ENCODE measurements at regions not wholly inside any gene's neighbourhood (a gene's known extent, or its start where the extent isn't known, plus 50 kb on each side); places are given as distances from the start of the nearest gene placed in this dataset.

GRCh38 chr2:238747557-238747956 lies 100.3 kb upstream of the TWIST2 start:
- no peak overlapping the region for H3K4me3 ChIP-seq (ENCODE audit: low read length)
- no peaks in the 10 kb centered on the region for H3K9me3 ChIP-seq (ENCODE audit: control insufficient read depth, low read depth, low read length)
- no peak overlapping the region for H3K9ac ChIP-seq (ENCODE audit: low read length)
- H3K4me1 ChIP-seq (ENCODE audit: control insufficient read depth, low read depth, low read length) = no peaks in the 10 kb centered on the region
- H3K27ac ChIP-seq (ENCODE audit: low read length) = no peak overlapping the region
- H3K36me3 ChIP-seq (ENCODE audit: control insufficient read depth, low read depth, low read length) = no peaks in the 10 kb centered on the region
- H3K27me3 ChIP-seq (ENCODE audit: control insufficient read depth, insufficient read depth, low read length) = no peaks in the 10 kb centered on the region

- H3K27me3 ChIP-seq (ENCODE audit: control insufficient read depth, insufficient read depth, low read length) = no peaks in the 10 kb centered on the region
- H3K4me3 ChIP-seq (ENCODE audit: low read length) = no peak overlapping the region
- H3K36me3 ChIP-seq (ENCODE audit: control insufficient read depth, low read depth, low read length) = no peaks in the 10 kb centered on the region
- H3K9ac ChIP-seq (ENCODE audit: low read length) = no peak overlapping the region
- no peaks in the 10 kb centered on the region for H3K4me1 ChIP-seq (ENCODE audit: control insufficient read depth, low read depth, low read length)
- no peaks in the 10 kb centered on the region for H3K9me3 ChIP-seq (ENCODE audit: control insufficient read depth, low read depth, low read length)
- no peak overlapping the region for H3K27ac ChIP-seq (ENCODE audit: low read length)
These were observed 97.5 kb upstream of the TWIST2 start for GRCh38 chr2:238750212-238750904.

- Histone ChIP-seq H3K9ac (ENCODE audit: low read length) (no peak overlapping the region), H3K36me3 (ENCODE audit: control insufficient read depth, low read depth, low read length) (no peaks in the 10 kb centered on the region), H3K27me3 (ENCODE audit: control insufficient read depth, insufficient read depth, low read length) (no peaks in the 10 kb centered on the region), H3K4me1 (ENCODE audit: control insufficient read depth, low read depth, low read length) (no peaks in the 10 kb centered on the region), H3K27ac (ENCODE audit: low read length) (no peak overlapping the region), H3K4me3 (ENCODE audit: low read length) (no peak overlapping the region), H3K9me3 (ENCODE audit: control insufficient read depth, low read depth, low read length) (no peaks in the 10 kb centered on the region)
These were observed 93.6 kb upstream of the TWIST2 start for GRCh38 chr2:238754259-238754658.

- no peak overlapping the region for H3K27ac ChIP-seq (ENCODE audit: low read length)
- no peak overlapping the region for H3K9ac ChIP-seq (ENCODE audit: low read length)
- H3K4me1 ChIP-seq (ENCODE audit: control insufficient read depth, low read depth, low read length) = no peaks in the 10 kb centered on the region
- H3K4me3 ChIP-seq (ENCODE audit: low read length) = no peak overlapping the region
- no peaks in the 10 kb centered on the region for H3K36me3 ChIP-seq (ENCODE audit: control insufficient read depth, low read depth, low read length)
- H3K9me3 ChIP-seq (ENCODE audit: control insufficient read depth, low read depth, low read length) = no peaks in the 10 kb centered on the region
- H3K27me3 ChIP-seq (ENCODE audit: control insufficient read depth, insufficient read depth, low read length) = no peaks in the 10 kb centered on the region
These were observed 86.0 kb upstream of the TWIST2 start for GRCh38 chr2:238761868-238762267.

GRCh38 chr2:238763471-238763995 lies 84.4 kb upstream of the TWIST2 start:
- H3K27ac ChIP-seq (ENCODE audit: low read length) = no peak overlapping the region
- H3K36me3 ChIP-seq (ENCODE audit: control insufficient read depth, low read depth, low read length) = no peaks in the 10 kb centered on the region

GRCh38 chr2:238765590-238765989 lies 82.3 kb upstream of the TWIST2 start:
- H3K9ac ChIP-seq (ENCODE audit: low read length) = no peak overlapping the region
- H3K36me3 ChIP-seq (ENCODE audit: control insufficient read depth, low read depth, low read length) = no peaks in the 10 kb centered on the region
- no peak overlapping the region for H3K4me3 ChIP-seq (ENCODE audit: low read length)
- no peaks in the 10 kb centered on the region for H3K9me3 ChIP-seq (ENCODE audit: control insufficient read depth, low read depth, low read length)
- H3K27me3 ChIP-seq (ENCODE audit: control insufficient read depth, insufficient read depth, low read length) = no peaks in the 10 kb centered on the region
- H3K4me1 ChIP-seq (ENCODE audit: control insufficient read depth, low read depth, low read length) = no peaks in the 10 kb centered on the region
- no peak overlapping the region for H3K27ac ChIP-seq (ENCODE audit: low read length)

More at GRCh38 chr2:238763471-238763995, 84.4 kb upstream of the TWIST2 start:
- Histone ChIP-seq H3K9me3 (ENCODE audit: control insufficient read depth, low read depth, low read length) (no peaks in the 10 kb centered on the region), H3K9ac (ENCODE audit: low read length) (no peak overlapping the region), H3K27me3 (ENCODE audit: control insufficient read depth, insufficient read depth, low read length) (no peaks in the 10 kb centered on the region), H3K4me3 (ENCODE audit: low read length) (no peak overlapping the region), H3K4me1 (ENCODE audit: control insufficient read depth, low read depth, low read length) (no peaks in the 10 kb centered on the region)

GRCh38 chr2:238771218-238771617 lies 76.7 kb upstream of the TWIST2 start:
- H3K27ac ChIP-seq (ENCODE audit: low read length) = no peak overlapping the region

GRCh38 chr2:238771639-238772038 lies 76.2 kb upstream of the TWIST2 start:
- Histone ChIP-seq H3K9ac (ENCODE audit: low read length) (no peak overlapping the region), H3K4me1 (ENCODE audit: control insufficient read depth, low read depth, low read length) (no peaks in the 10 kb centered on the region), H3K4me3 (ENCODE audit: low read length) (no peak overlapping the region), H3K27ac (ENCODE audit: low read length) (no peak overlapping the region), H3K9me3 (ENCODE audit: control insufficient read depth, low read depth, low read length) (no peaks in the 10 kb centered on the region), H3K27me3 (ENCODE audit: control insufficient read depth, insufficient read depth, low read length) (peaks cover 9% of the 10 kb centered on the region), H3K36me3 (ENCODE audit: control insufficient read depth, low read depth, low read length) (no peaks in the 10 kb centered on the region)

More at GRCh38 chr2:238771218-238771617, 76.7 kb upstream of the TWIST2 start:
- Histone ChIP-seq H3K9me3 (ENCODE audit: control insufficient read depth, low read depth, low read length) (no peaks in the 10 kb centered on the region), H3K36me3 (ENCODE audit: control insufficient read depth, low read depth, low read length) (no peaks in the 10 kb centered on the region), H3K27me3 (ENCODE audit: control insufficient read depth, insufficient read depth, low read length) (peaks cover 9% of the 10 kb centered on the region), H3K4me3 (ENCODE audit: low read length) (no peak overlapping the region), H3K9ac (ENCODE audit: low read length) (no peak overlapping the region), H3K4me1 (ENCODE audit: control insufficient read depth, low read depth, low read length) (no peaks in the 10 kb centered on the region)

GRCh38 chr2:238772635-238773297 lies 75.1 kb upstream of the TWIST2 start:
- Histone ChIP-seq H3K27ac (ENCODE audit: low read length) (no peak overlapping the region), H3K4me1 (ENCODE audit: control insufficient read depth, low read depth, low read length) (no peaks in the 10 kb centered on the region), H3K9me3 (ENCODE audit: control insufficient read depth, low read depth, low read length) (no peaks in the 10 kb centered on the region), H3K27me3 (ENCODE audit: control insufficient read depth, insufficient read depth, low read length) (peaks cover 9% of the 10 kb centered on the region), H3K4me3 (ENCODE audit: low read length) (no peak overlapping the region), H3K36me3 (ENCODE audit: control insufficient read depth, low read depth, low read length) (no peaks in the 10 kb centered on the region), H3K9ac (ENCODE audit: low read length) (no peak overlapping the region)

GRCh38 chr2:238773472-238773871 lies 74.4 kb upstream of the TWIST2 start:
- H3K9ac ChIP-seq (ENCODE audit: low read length) = no peak overlapping the region
- no peak overlapping the region for H3K27ac ChIP-seq (ENCODE audit: low read length)
- no peaks in the 10 kb centered on the region for H3K4me1 ChIP-seq (ENCODE audit: control insufficient read depth, low read depth, low read length)
- peaks cover 9% of the 10 kb centered on the region for H3K27me3 ChIP-seq (ENCODE audit: control insufficient read depth, insufficient read depth, low read length)
- no peaks in the 10 kb centered on the region for H3K36me3 ChIP-seq (ENCODE audit: control insufficient read depth, low read depth, low read length)
- no peak overlapping the region for H3K4me3 ChIP-seq (ENCODE audit: low read length)
- H3K9me3 ChIP-seq (ENCODE audit: control insufficient read depth, low read depth, low read length) = no peaks in the 10 kb centered on the region

GRCh38 chr2:238774071-238774470 lies 73.8 kb upstream of the TWIST2 start:
- H3K4me3 ChIP-seq (ENCODE audit: low read length) = no peak overlapping the region
- no peaks in the 10 kb centered on the region for H3K9me3 ChIP-seq (ENCODE audit: control insufficient read depth, low read depth, low read length)
- no peaks in the 10 kb centered on the region for H3K4me1 ChIP-seq (ENCODE audit: control insufficient read depth, low read depth, low read length)
- H3K27me3 ChIP-seq (ENCODE audit: control insufficient read depth, insufficient read depth, low read length) = peaks cover 9% of the 10 kb centered on the region
- no peaks in the 10 kb centered on the region for H3K36me3 ChIP-seq (ENCODE audit: control insufficient read depth, low read depth, low read length)
- H3K9ac ChIP-seq (ENCODE audit: low read length) = no peak overlapping the region
- no peak overlapping the region for H3K27ac ChIP-seq (ENCODE audit: low read length)
